IMR-90 (cell line): ENCODE measurements at regions not wholly inside any gene's neighbourhood (a gene's known extent, or its start where the extent isn't known, plus 50 kb on each side); places are given as distances from the start of the nearest gene placed in this dataset.

Source experiments
- ATAC-seq: fragments of 200-7000 bp; cut with Tn5 transposase; 2 replicates; pipeline ENCODE4 v1.9.1; 2020; ENCODE audit warnings: low read depth, mild to moderate bottlenecking, moderate library complexity
- BruUV-seq: library from RNA; stranded (reverse); fragments of 400-500 nt; replicated peaks from 2 replicates; lab custom pipeline; 2021; lab: Mats Ljungman, UMichigan
- CTCF ChIA-PET: fragments of 300-600 bp; formaldehyde crosslinking; extraction: SDS; loops from one replicate; lab custom pipeline; 2021; ENCODE audit warnings: antibody characterized with exemption; lab: Yijun Ruan, JAX
- POLR2A ChIA-PET: fragments of 300-600 bp; sonication (Branson Sonifier 250); formaldehyde crosslinking; loops from one replicate; lab custom pipeline; 2022; ENCODE audit warnings: antibody characterized with exemption; ENCODE audit not compliant: unreplicated experiment; lab: Charles Lee
- DNase-seq: peaks from one replicate; pipeline ENCODE4 v3.0.0; 2013
- H2AFZ ChIP-seq: replicated peaks from 2 replicates; pipeline ENCODE3; 2013; ENCODE audit warnings: low read length, mild to moderate bottlenecking; ENCODE audit not compliant: poor library complexity
- H2AK5ac ChIP-seq: 2 replicates; pipeline ENCODE4 v1.6.1; 2013; ENCODE audit warnings: low read depth, low read length, inconsistent platforms
- H2AK9ac ChIP-seq: replicated peaks from 2 replicates; pipeline ENCODE3; 2013; ENCODE audit warnings: mild to moderate bottlenecking, low read depth, low read length, moderate library complexity; ENCODE audit not compliant: poor library complexity
- H2BK120ac ChIP-seq: 2 replicates; pipeline ENCODE4 v1.6.1; 2013; ENCODE audit warnings: low read depth, low read length, inconsistent platforms
- H2BK15ac ChIP-seq: 3 replicates; pipeline ENCODE4 v1.6.1; 2013; ENCODE audit warnings: low read depth, low read length, inconsistent platforms
- H2BK20ac ChIP-seq: 2 replicates; pipeline ENCODE4 v1.6.1; 2013; ENCODE audit warnings: low read depth, mild to moderate bottlenecking, inconsistent platforms, low read length, moderate library complexity
- H2BK5ac ChIP-seq: 2 replicates; pipeline ENCODE4 v1.6.1; 2013; ENCODE audit warnings: mild to moderate bottlenecking, low read depth, low read length, inconsistent platforms; ENCODE audit not compliant: poor library complexity, severe bottlenecking
- H3K14ac ChIP-seq: replicated peaks from 2 replicates; pipeline ENCODE4 v1.6.1; 2013; ENCODE audit warnings: low read depth, low read length, inconsistent platforms
- H3K18ac ChIP-seq: 2 replicates; pipeline ENCODE4 v1.6.1; 2013; ENCODE audit warnings: low read depth, low read length, control low read depth
- H3K23ac ChIP-seq: 2 replicates; pipeline ENCODE4 v1.6.1; 2013; ENCODE audit warnings: low read depth, low read length, inconsistent platforms
- H3K27ac ChIP-seq: 2 replicates; pipeline ENCODE4 v1.5.1; 2013; ENCODE audit warnings: mild to moderate bottlenecking, control low read depth, low read length; ENCODE audit not compliant: insufficient read depth
- H3K27me3 ChIP-seq: 2 replicates; pipeline ENCODE4 v1.6.1; 2013; ENCODE audit warnings: low read length; ENCODE audit not compliant: control insufficient read depth, insufficient read depth
- H3K36me3 ChIP-seq: 2 replicates; pipeline ENCODE4 v1.6.1; 2013; ENCODE audit warnings: low read length, mixed read lengths; ENCODE audit not compliant: control insufficient read depth, insufficient read depth
- H3K4ac ChIP-seq: 2 replicates; pipeline ENCODE4 v1.6.1; 2013; ENCODE audit warnings: low read depth, low read length, inconsistent platforms
- H3K4me1 ChIP-seq: 2 replicates; pipeline ENCODE4 v1.6.1; 2013; ENCODE audit warnings: low read length, mixed read lengths; ENCODE audit not compliant: control insufficient read depth, insufficient read depth
- H3K4me2 ChIP-seq: 2 replicates; pipeline ENCODE4 v1.6.1; 2013; ENCODE audit warnings: low read depth, mild to moderate bottlenecking, control low read depth, low read length, moderate library complexity
- H3K4me3 ChIP-seq: 2 replicates; pipeline ENCODE4 v1.5.1; 2013; ENCODE audit warnings: low read depth, mild to moderate bottlenecking, control low read depth, low read length, moderate library complexity; ENCODE audit not compliant: insufficient read depth
- H3K56ac ChIP-seq: 2 replicates; pipeline ENCODE4 v1.6.1; 2013; ENCODE audit warnings: low read length, inconsistent platforms; ENCODE audit not compliant: insufficient read depth; ENCODE audit errors: extremely low read depth
- H3K79me1 ChIP-seq, 2 experiments: 2 replicates each; pipeline ENCODE4 v1.6.1; 2013; ENCODE audit warnings: low read length in 2 of 2, inconsistent platforms in 1 of 2, low read depth in 1 of 2
- H3K9ac ChIP-seq: 2 replicates; pipeline ENCODE4 v1.6.1; 2013; ENCODE audit warnings: low read depth, low read length, control low read depth
- H3K9me1 ChIP-seq: 2 replicates; pipeline ENCODE4 v1.6.1; 2013; ENCODE audit warnings: low read length, inconsistent platforms; ENCODE audit not compliant: insufficient read depth
- H3K9me3 ChIP-seq: 2 replicates; pipeline ENCODE4 v1.6.1; 2013; ENCODE audit warnings: low read length; ENCODE audit not compliant: control insufficient read depth, insufficient read depth
- H4K20me1 ChIP-seq: 2 replicates; pipeline ENCODE4 v1.6.1; 2013; ENCODE audit warnings: low read length, inconsistent platforms; ENCODE audit not compliant: insufficient read depth
- H4K5ac ChIP-seq: 2 replicates; pipeline ENCODE4 v1.6.1; 2013; ENCODE audit warnings: mild to moderate bottlenecking, low read depth, low read length, control low read depth
- H4K8ac ChIP-seq, 2 experiments: 2 replicates each; pipeline ENCODE4 v1.6.1; 2013; ENCODE audit warnings: low read depth in 2 of 2, low read length in 2 of 2, control low read depth in 1 of 2, inconsistent platforms in 1 of 2
- H4K91ac ChIP-seq: 2 replicates; pipeline ENCODE4 v1.6.1; 2013; ENCODE audit warnings: low read depth, low read length, inconsistent platforms; ENCODE audit not compliant: insufficient read depth
- BHLHE40 ChIP-seq: fragments of 150-350 bp; IDR thresholded peaks from 2 replicates; pipeline ENCODE4 v1.6.1; 2016; ENCODE audit warnings: mild to moderate bottlenecking, low read depth, low read length
- CEBPB ChIP-seq: IDR thresholded peaks from 2 replicates; pipeline ENCODE4 v1.6.1; 2012; ENCODE audit warnings: low read depth, low read length, improper control_type of control experiment
- CHD1 ChIP-seq: IDR thresholded peaks from 2 replicates; pipeline ENCODE4 v1.6.1; 2012; ENCODE audit warnings: low read depth, low read length, improper control_type of control experiment
- MAFK ChIP-seq: IDR thresholded peaks from 2 replicates; pipeline ENCODE4 v1.6.1; 2012; ENCODE audit warnings: low read depth, low read length, improper control_type of control experiment
- MAZ ChIP-seq: IDR thresholded peaks from 2 replicates; pipeline ENCODE4 v1.6.1; 2012; ENCODE audit warnings: low read depth, mild to moderate bottlenecking, low read length, improper control_type of control experiment, moderate library complexity, borderline replicate concordance
- RCOR1 ChIP-seq: IDR thresholded peaks from 2 replicates; pipeline ENCODE4 v1.6.1; 2012; ENCODE audit warnings: mild to moderate bottlenecking, low read length, improper control_type of control experiment; ENCODE audit not compliant: insufficient replicate concordance
- RFX5 ChIP-seq: IDR thresholded peaks from 2 replicates; pipeline ENCODE4 v1.8.0; 2012; ENCODE audit warnings: low read depth, mild to moderate bottlenecking, low read length, moderate library complexity
- WGBS, 2 experiments: methylation state at CpG; one replicate each; pipeline versions ENCODE4 v1.1.5 to v1.1.7; 2013; ENCODE audit warnings: missing lambda C conversion rate in 2 of 2; ENCODE audit not compliant: insufficient read length in 1 of 2; ENCODE audit errors: extremely low coverage in 2 of 2; 5-methylcytosine and 5-hydroxymethylcytosine counted together
- dilution Hi-C: fragments of 300-500 bp; cut with HindIII; formaldehyde crosslinking; loops from one replicate; pipeline ENCODE4 v1.14.3; 2018; ENCODE audit warnings: low sequenced_read_pairs; ENCODE audit not compliant: unreplicated experiment
- in situ Hi-C: fragments of 300-500 bp; cut with MboI; formaldehyde crosslinking; loops from 3 replicates; pipeline ENCODE4 v1.14.3; 2019; ENCODE audit warnings: low sequenced_read_pairs, inconsistent platforms, mixed read lengths
- intact Hi-C: fragments of 100-400 bp; cut with micrococcal nuclease; formaldehyde crosslinking; loops from 2 replicates; pipeline ENCODE4 v1.10.0; 2022
- TF ChIP-seq, protein P1 (sequence below): fragments of 150-350 bp; IDR thresholded peaks from 2 replicates; pipeline ENCODE4 v1.6.1; 2016; ENCODE audit warnings: low read depth, mild to moderate bottlenecking, low read length, moderate library complexity, borderline replicate concordance

GRCh38 chr2:226307487-226308322, 491.9 kb downstream of the IRS1 start:
- ATAC-seq: no peak
- no peak overlapping the region for H2AK5ac ChIP-seq
- no peak overlapping the region for H3K27ac ChIP-seq
- H3K27me3 ChIP-seq: no peaks in the 10 kb centered on the region
- no peak overlapping the region for H3K23ac ChIP-seq
- H3K14ac ChIP-seq: peak overlapping the region; percentile 52
- no peaks in the 10 kb centered on the region for H3K9me3 ChIP-seq
- H3K4me1 ChIP-seq: peaks cover 5% of the 10 kb centered on the region; the same call in 1 of the 2 replicates
- no peak overlapping the region for H3K9ac ChIP-seq
- in situ Hi-C loops: no loop called here
- no peak overlapping the region for H3K4me2 ChIP-seq
- intact Hi-C loops: loop anchor here (1.0 to 10.0 kb wide), 2 partner anchors 8 to 487 kb away; partner anchors contain the start of gene IRS1
- H2BK120ac ChIP-seq: no peak overlapping the region
- H2AK9ac ChIP-seq: no peak overlapping the region
- no peaks in the 10 kb centered on the region for H3K79me1 ChIP-seq
- H2BK20ac ChIP-seq: no peak overlapping the region; the same call in 1 of the 2 replicates
- no peak overlapping the region for H2BK5ac ChIP-seq
- H4K5ac ChIP-seq: no peak overlapping the region
- no peaks in the 10 kb centered on the region for H3K36me3 ChIP-seq
- no peak overlapping the region; a peak in 1 of 4 replicates for H4K8ac ChIP-seq
- H2AFZ ChIP-seq: no peak overlapping the region
- no peak for DNase-seq
- H3K18ac ChIP-seq: no peak overlapping the region
- no TSS peak for BruUV-seq
- H2BK15ac ChIP-seq: no peak overlapping the region
- TF ChIP-seq CEBPB (no peak), MAZ (no peak), RFX5 (no peak), MAFK (no peak), CHD1 (no peak), RCOR1 (no peak), BHLHE40 (no peak)
- TF ChIP-seq, protein P1, sequence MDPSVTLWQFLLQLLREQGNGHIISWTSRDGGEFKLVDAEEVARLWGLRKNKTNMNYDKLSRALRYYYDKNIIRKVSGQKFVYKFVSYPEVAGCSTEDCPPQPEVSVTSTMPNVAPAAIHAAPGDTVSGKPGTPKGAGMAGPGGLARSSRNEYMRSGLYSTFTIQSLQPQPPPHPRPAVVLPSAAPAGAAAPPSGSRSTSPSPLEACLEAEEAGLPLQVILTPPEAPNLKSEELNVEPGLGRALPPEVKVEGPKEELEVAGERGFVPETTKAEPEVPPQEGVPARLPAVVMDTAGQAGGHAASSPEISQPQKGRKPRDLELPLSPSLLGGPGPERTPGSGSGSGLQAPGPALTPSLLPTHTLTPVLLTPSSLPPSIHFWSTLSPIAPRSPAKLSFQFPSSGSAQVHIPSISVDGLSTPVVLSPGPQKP: no peak
- dilution Hi-C loops: no loop called here
- no peaks in the 10 kb centered on the region for H4K20me1 ChIP-seq
- H3K4me3 ChIP-seq: no peak overlapping the region
- H3K56ac ChIP-seq: no peak overlapping the region
- CTCF ChIA-PET: no interaction called here
- H4K91ac ChIP-seq: no peak overlapping the region
- POLR2A ChIA-PET: interaction anchor here (0.7 kb wide), 1 partner anchor 421 kb away, joined by 3 read pairs; no protein-coding TSS in a partner anchor
- WGBS, 2 experiments: no CpG with 5 or more reads among the region's 4 CpGs
- H3K4ac ChIP-seq: no peak overlapping the region
- H3K9me1 ChIP-seq: no peaks in the 10 kb centered on the region
